GM19324 (cell line): ENCODE measurements at regions not wholly inside any gene's neighbourhood (a gene's known extent, or its start where the extent isn't known, plus 50 kb on each side); places are given as distances from the start of the nearest gene placed in this dataset.
A peak's percentile ranks its signal among the peaks of the same experiment; 100 is the strongest.
"Not testable (repeated sequence)": the region's sequence is repeated elsewhere in the genome, so short reads cannot be mapped to it uniquely, and the experiment has no call there.

Experiments
- ATAC-seq: cut with Tn5 transposase; IDR thresholded peaks from one replicate; pipeline ENCODE4 v1.9.1; 2021; ENCODE audit warnings: mild to moderate bottlenecking, moderate library complexity; ENCODE audit not compliant: unreplicated experiment, low FRiP score

- ATAC-seq: peak; percentile 72
These were observed 94.4 kb downstream of the SH3GLB1 start for GRCh38 chr1:86798608-86799291.

GRCh38 chr1:86803641-86804040, 99.3 kb downstream of the SH3GLB1 start:
- ATAC-seq: not testable (repeated sequence)

GRCh38 chr1:86805898-86806519, 101.6 kb downstream of the SH3GLB1 start:
- ATAC-seq: not testable (repeated sequence)

GRCh38 chr1:86811142-86811924, 102.6 kb downstream of the SELENOF start:
- ATAC-seq: no peak

- ATAC-seq: no peak
These were observed 101.6 kb downstream of the SELENOF start for GRCh38 chr1:86812286-86812685.
